NCI-H187 treated with DMSO at 0.1 percent for 48 hours (cell line): ENCODE measurements at regions not wholly inside any gene's neighbourhood (a gene's known extent, or its start where the extent isn't known, plus 50 kb on each side); places are given as distances from the start of the nearest gene placed in this dataset.

ENCODE experiments used
- DNase-seq: peaks from one replicate; lab custom pipeline; 2025; lab: John Stamatoyannopoulos, UW

GRCh38 chr20:11083841-11084240, 410.0 kb upstream of the JAG1 start:
- no peak for DNase-seq

GRCh38 chr20:11084508-11084907, 410.7 kb upstream of the JAG1 start:
- no peak for DNase-seq

- no peak for DNase-seq
Measured at GRCh38 chr20:11086970-11087369, 413.2 kb upstream of the JAG1 start.

- DNase-seq = no peak
Measured at GRCh38 chr20:11090751-11091150, 417.0 kb upstream of the JAG1 start.

GRCh38 chr20:11091511-11091910, 417.7 kb upstream of the JAG1 start:
- DNase-seq = no peak

GRCh38 chr20:11092151-11092550, 418.4 kb upstream of the JAG1 start:
- DNase-seq = no peak

GRCh38 chr20:11094196-11094595, 420.4 kb upstream of the JAG1 start:
- no peak for DNase-seq

- DNase-seq = no peak
Measured at GRCh38 chr20:11094711-11095110, 420.9 kb upstream of the JAG1 start.

- no peak for DNase-seq
Measured at GRCh38 chr20:11098888-11099287, 425.1 kb upstream of the JAG1 start.

GRCh38 chr20:11101243-11101642, 427.4 kb upstream of the JAG1 start:
- no peak for DNase-seq

- no peak for DNase-seq
Measured at GRCh38 chr20:11101696-11102095, 427.9 kb upstream of the JAG1 start.

- DNase-seq = no peak
Measured at GRCh38 chr20:11103866-11104265, 430.1 kb upstream of the JAG1 start.

- DNase-seq = no peak
Measured at GRCh38 chr20:11108102-11108810, 434.5 kb upstream of the JAG1 start.

- no peak for DNase-seq
Measured at GRCh38 chr20:11110535-11110934, 436.7 kb upstream of the JAG1 start.

- no peak for DNase-seq
Measured at GRCh38 chr20:11111191-11111590, 437.4 kb upstream of the JAG1 start.

GRCh38 chr20:11112832-11113231, 439.0 kb upstream of the JAG1 start:
- no peak for DNase-seq

GRCh38 chr20:11114382-11114781, 440.6 kb upstream of the JAG1 start:
- no peak for DNase-seq

- DNase-seq = no peak
Measured at GRCh38 chr20:11117808-11118528, 444.2 kb upstream of the JAG1 start.

- no peak for DNase-seq
Measured at GRCh38 chr20:11118802-11119380, 445.1 kb upstream of the JAG1 start.

GRCh38 chr20:11119573-11119972, 445.8 kb upstream of the JAG1 start:
- no peak for DNase-seq

GRCh38 chr20:11120431-11120830, 446.6 kb upstream of the JAG1 start:
- no peak for DNase-seq

- no peak for DNase-seq
Measured at GRCh38 chr20:11124849-11125505, 451.2 kb upstream of the JAG1 start.

GRCh38 chr20:11128220-11128718, 454.5 kb upstream of the JAG1 start:
- no peak for DNase-seq
